ENCODE measurements at regions not wholly inside any gene's neighbourhood (a gene's known extent, or its start where the extent isn't known, plus 50 kb on each side); places are given as distances from the start of the nearest gene placed in this dataset.

DNA sequence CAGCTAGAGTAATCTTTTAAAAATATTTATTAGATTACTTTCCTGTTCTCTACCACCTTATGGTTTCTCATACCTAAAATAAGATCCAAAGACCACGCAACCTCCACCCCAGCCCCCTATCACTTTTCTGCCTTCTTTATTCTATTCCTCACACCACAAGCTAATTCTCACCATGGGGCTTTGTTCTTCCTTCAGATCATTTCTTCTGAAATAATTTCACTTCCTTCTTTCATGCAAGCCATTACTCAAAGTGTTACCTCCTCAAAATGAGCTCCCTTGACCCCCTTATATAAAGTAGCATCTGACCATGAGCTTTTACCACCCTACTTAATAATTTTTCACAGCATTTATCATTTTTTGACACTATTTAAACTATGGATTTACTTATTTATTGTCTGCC is 233.2 kb upstream of the TMCO5A start:
- H3K27me3 ChIP-seq (ENCODE audit: control insufficient read depth, insufficient read depth, low read length), result no peaks in the 10 kb centered on the region
- DNase-seq, result no peak
- no peaks in the 10 kb centered on the region for H3K36me3 ChIP-seq (replicated peaks; ENCODE audit: control insufficient read depth, insufficient read depth, low read length)
- no peak overlapping the region for H3K4me3 ChIP-seq (ENCODE audit: insufficient read depth, low read depth, low read length)

DNA sequence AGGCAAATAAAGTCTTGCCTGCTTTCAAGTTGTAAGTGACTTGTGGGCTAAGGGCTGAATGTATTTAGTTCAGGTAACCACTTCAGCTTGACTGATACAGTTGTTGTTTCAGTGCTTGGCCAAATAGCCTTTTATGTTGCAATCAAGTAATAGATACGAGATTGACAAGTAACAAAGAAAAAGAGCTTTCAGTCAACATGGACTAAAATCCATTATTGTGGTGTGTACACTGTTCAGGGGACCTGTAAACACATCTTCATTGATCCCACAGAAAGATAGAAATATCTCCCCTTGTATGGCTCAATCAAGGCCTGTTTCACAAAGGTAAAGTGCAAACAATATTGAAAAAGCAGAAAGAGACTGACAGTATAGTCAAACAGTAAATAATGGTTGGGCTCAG is 224.8 kb upstream of the TMCO5A start:
- Histone ChIP-seq H3K4me3 (ENCODE audit: insufficient read depth, low read depth, low read length) (no peak overlapping the region), H3K36me3 (replicated peaks; ENCODE audit: control insufficient read depth, insufficient read depth, low read length) (no peaks in the 10 kb centered on the region), H3K27me3 (ENCODE audit: control insufficient read depth, insufficient read depth, low read length) (no peaks in the 10 kb centered on the region)
- no peak for DNase-seq

DNA sequence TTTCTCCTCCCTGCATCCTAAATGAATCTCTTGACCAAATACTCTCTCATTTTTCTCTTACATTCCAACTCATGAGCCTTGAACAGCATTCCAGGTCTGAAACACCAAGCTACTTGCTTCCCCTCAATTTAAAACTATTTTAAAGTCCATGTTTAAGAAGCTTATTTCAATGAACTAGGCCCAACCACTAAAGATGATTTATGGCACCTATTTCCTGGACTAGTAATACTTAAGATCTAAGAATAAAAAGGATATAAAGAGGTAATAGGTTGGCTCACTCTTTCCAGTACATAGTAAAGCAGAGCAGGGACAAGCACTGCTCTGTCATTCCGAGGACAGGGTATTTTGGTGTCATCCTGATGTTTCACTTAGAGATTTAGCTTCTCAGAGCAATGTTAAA is 219.3 kb upstream of the TMCO5A start:
- Histone ChIP-seq H3K4me3 (ENCODE audit: insufficient read depth, low read depth, low read length) (no peak overlapping the region), H3K36me3 (replicated peaks; ENCODE audit: control insufficient read depth, insufficient read depth, low read length) (no peaks in the 10 kb centered on the region), H3K27me3 (ENCODE audit: control insufficient read depth, insufficient read depth, low read length) (no peaks in the 10 kb centered on the region)
- no peak for DNase-seq

DNA sequence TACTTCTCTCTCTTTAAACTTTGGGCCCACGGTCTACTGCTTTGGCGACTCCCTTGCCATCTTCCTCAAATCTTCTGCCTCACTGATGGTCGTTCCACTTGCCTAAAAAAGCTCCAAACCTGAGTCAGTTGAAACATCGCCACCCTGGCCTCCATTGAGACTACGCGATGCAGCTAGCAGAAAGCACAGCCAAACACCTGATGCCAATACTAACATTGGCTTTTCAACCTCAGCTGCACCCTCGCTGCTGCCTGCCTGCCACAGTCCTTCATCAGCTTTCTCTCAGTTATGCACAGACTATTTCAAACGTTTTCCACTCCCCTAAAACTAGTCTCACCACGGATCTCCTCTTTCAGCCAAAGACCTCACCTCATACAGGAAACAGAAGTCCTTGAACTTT is 214.2 kb upstream of the TMCO5A start:
- DNase-seq, result no peak
- no peaks in the 10 kb centered on the region for H3K36me3 ChIP-seq (replicated peaks; ENCODE audit: control insufficient read depth, insufficient read depth, low read length)
- no peaks in the 10 kb centered on the region for H3K27me3 ChIP-seq (ENCODE audit: control insufficient read depth, insufficient read depth, low read length)
- H3K4me3 ChIP-seq (ENCODE audit: insufficient read depth, low read depth, low read length), result no peak overlapping the region

DNA sequence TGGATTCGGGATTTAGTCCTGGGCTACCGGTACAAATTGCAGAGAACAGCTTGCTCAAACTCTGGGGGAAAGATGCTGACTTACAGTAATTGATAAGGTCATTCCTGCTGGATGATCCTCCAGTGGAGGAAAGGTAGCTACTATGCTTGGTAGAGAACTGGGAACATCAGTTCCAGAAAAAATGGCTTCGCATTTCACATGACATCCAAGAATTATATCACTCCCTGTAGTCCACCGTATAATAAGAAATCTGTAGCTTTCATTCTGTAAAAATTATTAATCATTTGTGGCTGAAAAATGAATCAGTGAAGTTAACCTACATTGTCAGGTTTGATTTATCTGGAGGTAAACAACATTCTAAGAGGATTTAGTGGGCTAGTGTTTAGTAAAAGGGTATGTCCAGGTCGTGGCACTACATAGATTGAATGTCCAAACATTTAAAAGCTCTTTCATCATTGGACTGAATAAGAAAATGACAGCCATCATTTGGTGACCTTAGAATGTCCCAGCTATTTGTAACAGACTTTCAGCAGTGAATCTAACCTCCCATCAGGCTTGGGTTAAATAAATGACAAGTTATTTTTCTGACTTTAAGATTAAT is 203.2 kb upstream of the TMCO5A start:
- no peak for DNase-seq
- no peak overlapping the region for H3K4me3 ChIP-seq (ENCODE audit: insufficient read depth, low read depth, low read length)
- no peaks in the 10 kb centered on the region for H3K36me3 ChIP-seq (replicated peaks; ENCODE audit: control insufficient read depth, insufficient read depth, low read length)
- H3K27me3 ChIP-seq (ENCODE audit: control insufficient read depth, insufficient read depth, low read length), result no peaks in the 10 kb centered on the region

DNA sequence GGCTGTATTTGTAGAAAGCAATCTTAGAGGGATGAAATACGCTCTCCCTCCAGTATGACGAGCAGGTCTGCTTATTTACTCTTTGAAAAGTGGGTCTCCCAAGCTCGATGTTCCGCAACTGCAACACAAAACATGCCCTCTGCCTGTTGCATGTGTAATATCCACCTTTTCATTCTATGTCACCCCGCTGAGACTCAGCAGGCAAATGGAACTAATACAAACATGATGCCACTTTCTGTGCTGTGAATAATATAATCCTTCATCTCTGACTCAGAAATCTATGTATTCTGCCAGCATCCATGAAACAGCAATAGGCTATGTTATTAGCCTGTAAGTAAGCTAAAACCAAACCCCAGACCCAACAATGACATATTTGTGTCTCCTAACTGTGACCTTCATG is 200.8 kb upstream of the TMCO5A start:
- no peak overlapping the region for H3K4me3 ChIP-seq (ENCODE audit: insufficient read depth, low read depth, low read length)
- no peak for DNase-seq
- H3K27me3 ChIP-seq (ENCODE audit: control insufficient read depth, insufficient read depth, low read length), result no peaks in the 10 kb centered on the region
- no peaks in the 10 kb centered on the region for H3K36me3 ChIP-seq (replicated peaks; ENCODE audit: control insufficient read depth, insufficient read depth, low read length)

DNA sequence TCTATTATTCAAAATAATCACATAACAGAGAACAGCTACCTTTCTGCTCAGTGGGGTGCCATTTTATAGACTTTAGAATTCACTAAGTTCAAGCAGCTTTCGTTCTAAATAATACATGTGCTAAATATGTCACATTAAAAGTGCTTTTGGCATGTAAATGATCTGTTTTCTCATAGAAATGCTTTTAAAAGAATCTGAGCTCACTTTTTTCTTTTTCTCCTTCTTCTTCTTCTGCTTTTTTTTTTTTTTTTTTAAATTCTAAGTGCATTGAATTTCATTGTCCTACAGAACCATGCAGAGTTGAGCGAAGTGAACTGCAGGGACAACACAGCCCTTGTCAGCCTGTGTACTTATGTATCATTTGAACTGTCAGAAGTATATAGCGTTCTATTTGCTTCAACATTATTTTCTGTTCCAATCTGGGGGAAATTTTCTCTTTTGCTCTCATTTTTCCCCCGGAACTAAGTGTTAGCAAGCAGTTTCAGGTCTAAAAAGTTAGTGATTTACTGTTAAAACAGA is 193.8 kb upstream of the TMCO5A start:
- H3K36me3 ChIP-seq (replicated peaks; ENCODE audit: control insufficient read depth, insufficient read depth, low read length), result no peaks in the 10 kb centered on the region
- H3K27me3 ChIP-seq (ENCODE audit: control insufficient read depth, insufficient read depth, low read length), result no peaks in the 10 kb centered on the region
- no peak overlapping the region for H3K4me3 ChIP-seq (ENCODE audit: insufficient read depth, low read depth, low read length)
- no peak for DNase-seq

DNA sequence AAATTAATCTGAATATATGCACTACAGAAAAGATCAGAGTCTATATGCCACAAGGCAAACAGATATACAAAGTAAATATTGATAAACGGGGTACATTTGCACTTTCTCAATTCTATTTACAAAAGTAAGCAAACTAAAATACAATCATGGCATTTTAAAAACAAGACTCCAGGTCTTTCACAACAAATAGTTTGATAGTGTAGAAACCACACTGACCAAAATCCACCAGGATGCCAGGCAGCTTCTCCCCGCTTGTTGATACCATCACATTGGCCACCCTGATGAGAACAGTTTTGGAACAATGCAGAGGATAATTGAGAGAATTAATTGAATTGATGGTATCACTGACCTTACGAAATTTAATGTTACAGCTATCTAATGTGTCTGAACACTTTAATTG is 190.6 kb upstream of the TMCO5A start:
- Histone ChIP-seq H3K27me3 (ENCODE audit: control insufficient read depth, insufficient read depth, low read length) (no peaks in the 10 kb centered on the region), H3K4me3 (ENCODE audit: insufficient read depth, low read depth, low read length) (no peak overlapping the region), H3K36me3 (replicated peaks; ENCODE audit: control insufficient read depth, insufficient read depth, low read length) (no peaks in the 10 kb centered on the region)
- no peak for DNase-seq

DNA sequence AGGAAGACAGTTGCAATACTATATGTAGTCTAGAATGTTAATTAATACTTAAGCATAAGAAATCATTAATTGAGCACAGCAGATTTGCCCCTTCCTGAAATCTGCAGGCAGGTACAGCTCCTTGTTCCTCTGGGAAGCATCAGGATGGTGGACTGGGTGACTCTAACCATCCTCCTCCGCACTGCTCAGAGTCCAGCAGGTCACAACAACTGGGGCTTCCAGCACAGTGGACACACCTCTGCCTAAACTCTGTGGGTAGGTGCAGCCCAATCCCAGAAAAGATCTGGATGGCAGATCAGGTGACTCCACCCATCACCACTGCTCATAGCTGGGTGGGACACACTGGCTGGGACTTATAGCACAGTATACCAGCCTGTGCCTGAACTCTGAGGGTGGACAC is 189.9 kb upstream of the TMCO5A start:
- Histone ChIP-seq H3K27me3 (ENCODE audit: control insufficient read depth, insufficient read depth, low read length) (no peaks in the 10 kb centered on the region), H3K4me3 (ENCODE audit: insufficient read depth, low read depth, low read length) (no peak overlapping the region), H3K36me3 (replicated peaks; ENCODE audit: control insufficient read depth, insufficient read depth, low read length) (no peaks in the 10 kb centered on the region)
- no peak for DNase-seq

DNA sequence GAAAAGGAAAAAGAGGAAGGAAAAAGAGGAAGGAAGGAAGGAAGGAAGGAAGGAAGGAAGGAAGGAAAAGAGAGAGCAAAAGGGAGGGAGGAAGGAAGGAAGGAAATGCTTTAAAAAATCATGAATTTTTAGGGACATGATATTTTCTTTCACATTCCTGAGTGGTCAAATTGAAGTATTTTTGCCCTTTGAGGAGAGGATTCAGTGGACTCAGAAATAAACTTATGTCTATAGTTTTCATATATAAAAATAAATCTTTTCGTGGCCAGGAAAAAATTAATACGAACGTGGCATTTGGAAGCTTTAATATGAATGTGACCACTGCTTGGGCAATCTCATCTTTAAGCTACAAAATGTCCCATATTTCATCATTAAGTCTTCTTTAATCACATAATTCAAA is 183.0 kb upstream of the TMCO5A start:
- Histone ChIP-seq H3K4me3 (ENCODE audit: insufficient read depth, low read depth, low read length) (no peak overlapping the region), H3K36me3 (replicated peaks; ENCODE audit: control insufficient read depth, insufficient read depth, low read length) (no peaks in the 10 kb centered on the region), H3K27me3 (ENCODE audit: control insufficient read depth, insufficient read depth, low read length) (no peaks in the 10 kb centered on the region)
- no peak for DNase-seq

DNA sequence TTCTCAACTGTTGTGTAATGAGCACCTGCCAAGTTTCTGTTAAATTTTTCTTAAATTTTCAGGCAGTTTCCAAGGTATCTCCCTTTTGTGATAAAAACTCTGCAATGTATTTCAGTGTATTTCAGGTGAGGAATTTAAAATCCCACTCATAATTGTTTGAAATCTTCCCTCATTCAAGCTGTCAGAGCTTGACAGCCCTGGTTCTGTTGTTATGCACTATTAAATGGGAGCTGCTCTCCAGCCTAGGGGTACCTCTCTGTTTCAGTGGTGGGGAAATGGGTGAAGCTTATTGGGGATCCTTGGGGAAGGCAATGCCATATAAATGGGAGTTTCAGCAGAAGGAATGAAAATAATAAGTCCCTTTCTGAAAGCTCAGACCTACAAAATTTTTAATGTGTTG is 178.0 kb upstream of the TMCO5A start:
- H3K36me3 ChIP-seq (replicated peaks; ENCODE audit: control insufficient read depth, insufficient read depth, low read length), result no peaks in the 10 kb centered on the region
- DNase-seq, result no peak
- no peaks in the 10 kb centered on the region for H3K27me3 ChIP-seq (ENCODE audit: control insufficient read depth, insufficient read depth, low read length)
- no peak overlapping the region for H3K4me3 ChIP-seq (ENCODE audit: insufficient read depth, low read depth, low read length)

DNA sequence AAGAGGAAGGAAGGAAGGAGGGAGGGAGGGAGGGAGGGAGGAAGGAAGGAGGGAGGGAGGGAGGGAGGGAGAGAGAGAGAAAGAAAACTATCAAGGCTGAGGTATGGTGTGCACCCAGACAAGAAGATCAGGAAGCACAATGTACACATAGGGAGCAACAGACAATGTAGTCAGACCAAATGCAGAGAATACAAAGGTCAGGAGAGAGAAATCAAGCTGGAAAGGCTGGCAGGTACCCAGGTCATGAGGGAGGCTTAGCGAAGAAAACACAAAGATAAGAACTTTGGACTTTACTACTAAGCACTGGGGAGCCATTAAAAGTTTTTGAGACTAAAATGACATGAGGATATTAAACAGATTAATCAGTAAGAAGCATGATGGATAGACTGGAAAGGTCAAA is 176.0 kb upstream of the TMCO5A start:
- no peaks in the 10 kb centered on the region for H3K27me3 ChIP-seq (ENCODE audit: control insufficient read depth, insufficient read depth, low read length)
- H3K36me3 ChIP-seq (replicated peaks; ENCODE audit: control insufficient read depth, insufficient read depth, low read length), result no peaks in the 10 kb centered on the region
- no peak for DNase-seq
- H3K4me3 ChIP-seq (ENCODE audit: insufficient read depth, low read depth, low read length), result no peak overlapping the region

DNA sequence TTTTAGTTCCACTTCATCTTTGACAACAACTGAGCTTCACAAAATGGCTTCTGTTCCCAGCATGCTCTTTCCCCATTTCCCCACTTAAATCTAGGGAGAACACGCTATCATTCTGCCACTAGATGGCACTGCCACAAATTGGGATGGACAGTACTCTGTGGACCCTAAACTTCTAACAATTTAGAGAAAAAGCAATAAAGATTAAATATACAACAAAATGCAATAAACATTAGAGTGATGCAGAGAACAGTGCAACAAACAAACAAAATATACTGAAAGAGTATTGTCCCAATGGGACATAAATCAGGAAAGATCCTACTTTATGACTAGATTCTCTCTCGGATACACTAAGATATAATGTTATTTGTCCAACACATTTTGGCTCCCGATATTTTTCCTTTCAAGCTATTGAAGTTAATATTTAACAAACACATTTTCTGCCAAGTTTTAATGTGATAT is 169.7 kb upstream of the TMCO5A start:
- peak; percentile 40 for DNase-seq
- no peak overlapping the region for H3K4me3 ChIP-seq (ENCODE audit: insufficient read depth, low read depth, low read length)
- H3K36me3 ChIP-seq (replicated peaks; ENCODE audit: control insufficient read depth, insufficient read depth, low read length), result no peaks in the 10 kb centered on the region
- H3K27me3 ChIP-seq (ENCODE audit: control insufficient read depth, insufficient read depth, low read length), result no peaks in the 10 kb centered on the region

DNA sequence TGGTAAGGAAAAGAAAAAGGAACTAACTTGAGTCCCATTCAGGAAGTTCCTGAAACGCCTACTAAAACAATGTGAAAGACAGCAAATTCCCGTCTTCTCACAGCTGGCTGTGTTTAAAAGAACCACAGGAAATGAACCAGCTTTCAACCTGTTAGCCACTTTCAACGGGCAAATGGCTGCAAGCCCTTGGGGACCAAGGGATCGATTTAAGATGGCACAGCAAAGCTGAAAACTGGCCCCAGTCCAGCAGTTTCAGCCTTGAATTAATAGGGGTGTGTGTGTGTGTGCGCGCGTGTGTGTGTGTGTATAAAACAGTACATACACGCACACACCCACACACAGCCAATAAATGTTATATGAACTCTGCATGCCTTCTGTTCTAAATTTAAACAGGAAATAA is 168.7 kb upstream of the TMCO5A start:
- Histone ChIP-seq H3K4me3 (ENCODE audit: insufficient read depth, low read depth, low read length) (no peak overlapping the region), H3K36me3 (replicated peaks; ENCODE audit: control insufficient read depth, insufficient read depth, low read length) (no peaks in the 10 kb centered on the region), H3K27me3 (ENCODE audit: control insufficient read depth, insufficient read depth, low read length) (no peaks in the 10 kb centered on the region)
- DNase-seq, result no peak

DNA sequence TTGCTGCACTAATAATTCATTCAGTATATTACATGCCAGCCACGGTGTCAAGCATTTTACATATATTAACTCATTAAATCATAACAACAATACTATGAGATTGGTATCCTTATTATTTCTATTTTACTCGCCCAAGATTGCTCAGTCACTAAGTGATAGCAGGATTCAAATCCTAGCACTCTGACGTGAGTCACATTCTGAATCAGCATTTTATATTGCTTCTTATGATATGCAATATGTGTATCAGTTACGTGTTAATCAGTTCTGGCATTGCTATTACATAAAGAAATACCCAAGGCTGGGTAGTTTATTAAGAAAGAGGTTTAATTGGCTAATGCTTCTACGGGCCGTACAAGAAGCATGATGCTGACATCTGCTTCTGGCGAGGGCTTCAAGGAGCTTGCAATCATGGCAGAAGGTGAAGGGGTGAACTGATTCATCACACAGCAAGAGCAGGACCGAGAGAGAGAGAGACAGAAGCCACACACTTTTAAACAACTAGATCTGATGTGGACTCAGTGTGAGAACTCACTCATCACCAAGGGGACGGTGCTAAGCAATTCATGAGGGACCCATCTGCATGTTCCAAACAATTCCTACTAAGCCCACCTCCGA is 166.5 kb upstream of the TMCO5A start:
- no peak overlapping the region for H3K4me3 ChIP-seq (ENCODE audit: insufficient read depth, low read depth, low read length)
- no peak for DNase-seq
- no peaks in the 10 kb centered on the region for H3K27me3 ChIP-seq (ENCODE audit: control insufficient read depth, insufficient read depth, low read length)

DNA sequence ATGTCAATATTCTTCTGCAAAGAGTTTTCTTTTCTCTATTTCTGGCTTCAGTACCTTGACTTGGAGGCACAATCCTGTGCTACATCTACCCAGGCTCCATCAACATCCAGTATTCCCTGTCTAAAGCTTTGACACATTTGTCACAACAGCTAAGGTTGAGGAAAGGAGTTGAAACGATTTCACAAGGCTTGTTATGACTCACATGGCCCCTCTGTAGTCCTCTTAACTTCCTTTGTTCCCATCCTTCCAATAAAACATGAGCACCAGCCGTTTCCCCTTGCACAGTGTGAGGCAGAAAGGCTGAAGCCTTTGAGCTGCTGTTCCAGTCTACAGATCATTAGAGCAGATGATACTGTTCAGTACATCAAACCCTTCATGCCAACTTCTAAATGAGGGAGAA is 163.0 kb upstream of the TMCO5A start:
- DNase-seq, result no peak
- Histone ChIP-seq H3K4me3 (ENCODE audit: insufficient read depth, low read depth, low read length) (no peak overlapping the region), H3K36me3 (replicated peaks; ENCODE audit: control insufficient read depth, insufficient read depth, low read length) (no peaks in the 10 kb centered on the region), H3K27me3 (ENCODE audit: control insufficient read depth, insufficient read depth, low read length) (no peaks in the 10 kb centered on the region)

More for the DNA sequence above, 166.5 kb upstream of the TMCO5A start:
- H3K36me3 ChIP-seq (replicated peaks; ENCODE audit: control insufficient read depth, insufficient read depth, low read length), result no peaks in the 10 kb centered on the region
